HG03575 (cell line): ENCODE measurements at regions not wholly inside any gene's neighbourhood (a gene's known extent, or its start where the extent isn't known, plus 50 kb on each side); places are given as distances from the start of the nearest gene placed in this dataset.
"Not testable (repeated sequence)": the region's sequence is repeated elsewhere in the genome, so short reads cannot be mapped to it uniquely, and the experiment has no call there.

Experiments used
- ATAC-seq: cut with Tn5 transposase; IDR thresholded peaks from one replicate; pipeline ENCODE4 v1.9.1; 2021; ENCODE audit not compliant: unreplicated experiment, insufficient number of reproducible peaks, low FRiP score; ENCODE audit errors: extremely low read depth

GRCh38 chr21:25199944-25200343 lies 407.3 kb downstream of the MRPL39 start:
- no peak for ATAC-seq

DNA sequence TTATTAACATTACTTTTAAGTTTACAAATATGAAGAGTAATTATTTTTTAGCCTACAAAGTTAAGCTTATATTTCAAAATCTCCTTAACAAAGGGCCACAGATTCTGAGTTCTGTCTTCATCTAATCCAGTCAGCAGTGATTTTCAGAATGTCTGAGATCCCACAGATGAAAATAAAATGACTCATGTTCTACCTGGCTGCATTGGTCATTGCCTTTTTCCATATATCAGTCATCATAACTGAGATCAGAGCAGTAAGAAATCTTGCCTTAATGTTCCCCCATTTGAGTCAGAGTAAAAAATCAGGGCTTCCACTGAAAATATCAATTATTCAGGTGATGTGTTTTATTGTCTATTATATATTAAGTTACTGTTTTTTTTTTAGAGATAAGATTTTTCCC lies 416.1 kb downstream of the MRPL39 start:
- peak; percentile 44 for ATAC-seq

DNA sequence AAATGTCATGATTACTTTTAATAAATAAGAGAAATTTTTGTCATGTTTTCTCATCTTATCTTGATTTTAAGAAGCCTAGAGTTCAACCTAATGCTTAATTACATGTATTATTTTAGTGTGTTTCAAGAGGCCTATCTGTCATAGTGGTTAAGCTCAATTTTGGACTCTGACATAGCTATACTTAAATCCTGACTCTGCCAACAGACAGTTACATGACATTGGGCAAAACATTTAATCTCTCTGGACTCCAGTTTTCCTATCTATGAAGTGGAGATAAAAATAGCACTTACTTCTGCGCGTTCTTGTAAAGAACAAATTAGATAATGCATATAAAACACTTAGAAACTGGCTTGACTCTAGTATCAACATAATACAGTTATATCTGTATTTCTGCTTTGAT lies 417.8 kb downstream of the MRPL39 start:
- ATAC-seq, result no peak

- ATAC-seq, result peak; percentile 62
Measured at GRCh38 chr21:25188677-25189079, 418.6 kb downstream of the MRPL39 start.

DNA sequence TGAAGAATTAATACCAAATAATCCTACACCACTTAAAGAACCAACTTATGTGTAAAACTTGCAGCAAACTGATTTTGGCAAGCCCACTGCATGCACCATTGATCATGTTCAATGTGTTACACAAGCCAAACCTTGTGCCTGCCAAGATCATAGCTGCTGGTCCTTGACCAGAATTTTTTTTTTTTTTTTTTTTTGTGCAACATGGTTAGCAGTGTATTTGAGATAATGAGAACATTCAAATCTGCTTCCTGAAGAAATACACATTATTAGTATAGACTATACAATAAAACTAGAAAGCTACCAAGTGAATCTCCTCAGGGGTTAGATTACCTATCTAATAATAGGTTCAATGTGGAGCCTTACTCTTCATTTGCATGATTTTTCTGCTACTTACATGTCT lies 421.0 kb downstream of the MRPL39 start:
- peak; percentile 25 for ATAC-seq

GRCh38 chr21:25183577-25183976 lies 423.7 kb downstream of the MRPL39 start:
- no peak for ATAC-seq

GRCh38 chr21:25181690-25182089 lies 425.6 kb downstream of the MRPL39 start:
- not testable (repeated sequence) for ATAC-seq

- ATAC-seq, result no peak
Measured at GRCh38 chr21:25179116-25179515, 428.2 kb downstream of the MRPL39 start.

DNA sequence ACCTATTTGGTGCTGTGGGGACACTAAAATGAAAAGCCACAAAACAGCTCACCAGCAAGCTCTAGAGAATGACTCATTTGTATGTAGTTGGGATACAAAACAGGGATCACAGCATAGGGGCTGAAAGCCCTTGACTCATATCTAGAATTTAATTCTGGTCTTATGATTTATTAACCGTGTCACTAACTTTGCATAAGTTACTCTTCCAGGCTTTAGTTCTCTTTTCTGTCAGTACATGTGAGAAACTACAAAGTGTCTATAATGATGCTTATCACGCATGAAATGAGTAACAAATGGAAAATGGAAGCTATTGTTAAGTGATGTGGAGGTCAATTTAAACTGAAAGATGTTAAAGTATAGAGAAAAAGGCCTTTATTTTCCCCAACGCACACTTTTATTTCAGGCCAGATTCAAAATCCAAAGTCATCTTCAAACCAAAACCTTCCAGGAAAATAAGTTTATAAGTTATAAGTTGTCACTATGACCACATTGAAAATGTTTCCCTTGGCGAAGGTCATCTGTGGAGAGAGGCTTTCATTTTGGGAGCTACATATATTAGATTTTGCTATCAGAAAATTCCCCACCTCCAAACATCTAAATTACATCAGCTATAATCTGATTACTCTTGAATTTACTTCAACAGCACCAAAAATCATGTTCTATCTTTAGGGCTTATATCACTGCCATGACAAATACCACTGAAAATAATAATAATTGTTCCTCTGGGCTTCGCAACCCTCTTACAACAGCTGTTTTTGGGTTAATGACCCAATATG lies 430.5 kb downstream of the MRPL39 start:
- ATAC-seq, result peak; percentile 91

- no peak for ATAC-seq
Measured at GRCh38 chr21:25175938-25176337, 431.3 kb downstream of the MRPL39 start.

- ATAC-seq, result no peak
Measured at GRCh38 chr21:25171438-25171837, 435.8 kb downstream of the MRPL39 start.

- ATAC-seq, result no peak
Measured at GRCh38 chr21:25170681-25171080, 436.6 kb downstream of the MRPL39 start.

- no peak for ATAC-seq
Measured at GRCh38 chr21:25169370-25169769, 437.9 kb downstream of the MRPL39 start.

DNA sequence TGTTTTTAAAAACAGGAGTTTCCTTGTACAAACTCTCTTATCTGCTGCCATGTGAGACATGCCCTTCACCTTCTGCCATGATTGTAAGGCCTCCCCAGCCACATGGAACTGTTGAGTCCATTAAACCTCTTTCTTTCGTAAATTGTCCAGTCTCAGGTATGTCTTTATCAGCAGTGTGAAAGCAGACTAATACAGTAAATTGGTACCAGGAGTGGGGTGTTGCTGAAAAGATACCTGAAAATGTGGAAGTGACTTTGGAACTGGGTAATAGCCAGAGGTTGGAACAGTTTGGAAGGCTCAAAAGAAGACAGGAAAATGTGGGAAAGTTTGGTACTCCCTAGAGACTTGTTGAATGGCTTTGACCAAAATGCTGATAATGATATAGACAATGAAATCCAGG lies 440.4 kb downstream of the MRPL39 start:
- not testable (repeated sequence) for ATAC-seq

- ATAC-seq, result no peak
Measured at GRCh38 chr21:25161571-25161970, 445.7 kb downstream of the MRPL39 start.

GRCh38 chr21:25155020-25155419 lies 452.3 kb downstream of the MRPL39 start:
- not testable (repeated sequence) for ATAC-seq

DNA sequence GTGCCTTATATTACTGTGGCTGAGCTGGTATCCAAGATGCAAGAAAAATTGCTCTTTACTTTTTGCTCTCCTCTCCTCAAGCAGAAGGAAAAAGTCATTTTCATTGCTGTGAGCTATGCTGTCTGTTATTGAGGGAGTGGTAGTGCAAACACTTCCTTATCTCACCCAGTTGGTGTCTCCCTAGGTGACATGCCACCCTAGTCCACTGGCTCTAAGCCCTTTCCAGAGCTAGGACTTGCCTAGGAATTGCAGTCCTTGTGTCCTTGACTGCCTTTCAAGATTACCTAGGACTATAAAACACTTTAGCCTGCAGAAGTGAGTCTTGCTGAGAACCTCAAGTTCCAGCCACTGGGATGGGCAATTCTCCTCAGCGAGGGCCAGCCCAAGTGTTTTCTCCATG lies 458.3 kb downstream of the MRPL39 start:
- no peak for ATAC-seq

DNA sequence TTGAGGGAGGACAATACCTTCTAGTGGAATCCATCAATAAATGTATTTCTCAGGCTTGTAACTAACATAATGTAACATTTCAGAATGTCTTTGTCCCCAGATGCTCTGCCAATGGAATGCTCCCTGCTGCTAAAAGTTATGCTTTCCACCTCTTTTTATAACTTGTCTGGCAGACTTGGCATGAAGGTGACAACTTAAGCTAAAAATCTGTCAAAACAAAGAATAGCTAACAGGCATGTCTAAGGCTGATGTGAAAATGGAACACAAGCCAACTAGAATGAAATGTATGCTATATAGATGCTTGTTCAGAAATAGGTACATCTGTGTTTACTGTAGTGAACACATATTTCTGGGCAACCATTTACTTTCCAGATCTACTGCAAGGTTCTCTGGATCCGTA lies 467.9 kb downstream of the MRPL39 start:
- no peak for ATAC-seq

- ATAC-seq, result no peak
Measured at GRCh38 chr21:25133939-25134338, 473.3 kb downstream of the MRPL39 start.

GRCh38 chr21:25127811-25128210 lies 479.5 kb downstream of the MRPL39 start:
- ATAC-seq, result no peak

GRCh38 chr21:25127007-25127406 lies 480.3 kb downstream of the MRPL39 start:
- ATAC-seq, result no peak
